ENCODE measurements at regions not wholly inside any gene's neighbourhood (a gene's known extent, or its start where the extent isn't known, plus 50 kb on each side); places are given as distances from the start of the nearest gene placed in this dataset.

DNA sequence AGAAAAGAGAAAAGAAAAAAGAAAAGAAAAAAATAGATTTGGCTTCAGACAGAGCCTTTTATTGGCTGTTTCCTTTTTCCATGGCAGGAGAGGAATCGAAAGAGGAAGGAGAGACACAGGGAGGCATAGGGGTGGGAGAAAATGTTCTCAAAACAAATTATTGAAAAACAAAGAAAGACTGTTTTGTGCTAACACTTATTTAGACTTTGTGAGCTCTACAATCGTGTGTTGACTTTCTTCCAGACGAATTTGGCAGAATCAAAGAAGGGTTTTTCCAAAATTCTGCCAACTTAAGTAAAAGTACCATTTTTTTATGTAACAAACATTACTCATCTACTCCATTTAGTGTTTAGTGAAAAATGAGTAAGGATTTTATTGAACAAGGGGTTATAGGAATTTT is 982.2 kb downstream of the REEP3 start:
- Histone ChIP-seq H3K9ac (ENCODE audit: low read depth, low read length) (no peak overlapping the region), H3K27ac (ENCODE audit: low read depth, low read length) (no peak overlapping the region), H3K27me3 (ENCODE audit: control insufficient read depth, insufficient read depth, low read length) (no peaks in the 10 kb centered on the region), H3K4me1 (ENCODE audit: control insufficient read depth, insufficient read depth, low read length) (no peaks in the 10 kb centered on the region), H3K36me3 (ENCODE audit: control insufficient read depth, insufficient read depth, low read length) (no peaks in the 10 kb centered on the region), H3K4me3 (ENCODE audit: low read depth, low read length) (no peak overlapping the region), H3K9me3 (ENCODE audit: control insufficient read depth, insufficient read depth, low read length) (no peaks in the 10 kb centered on the region)

- no peaks in the 10 kb centered on the region for H3K4me1 ChIP-seq (ENCODE audit: control insufficient read depth, insufficient read depth, low read length)
- no peak overlapping the region for H3K9ac ChIP-seq (ENCODE audit: low read depth, low read length)
- H3K36me3 ChIP-seq (ENCODE audit: control insufficient read depth, insufficient read depth, low read length): no peaks in the 10 kb centered on the region
- H3K4me3 ChIP-seq (ENCODE audit: low read depth, low read length): no peak overlapping the region
- no peaks in the 10 kb centered on the region for H3K27me3 ChIP-seq (ENCODE audit: control insufficient read depth, insufficient read depth, low read length)
- H3K27ac ChIP-seq (ENCODE audit: low read depth, low read length): no peak overlapping the region
- no peaks in the 10 kb centered on the region; the same call in 1 of the 2 replicates for H3K9me3 ChIP-seq (ENCODE audit: control insufficient read depth, insufficient read depth, low read length)
Measured at GRCh38 chr10:64505501-64505900, 984.3 kb downstream of the REEP3 start.

GRCh38 chr10:64506963-64507362 is 985.8 kb downstream of the REEP3 start:
- H3K9me3 ChIP-seq (ENCODE audit: control insufficient read depth, insufficient read depth, low read length): no peaks in the 10 kb centered on the region; the same call in 1 of the 2 replicates
- no peak overlapping the region for H3K27ac ChIP-seq (ENCODE audit: low read depth, low read length)
- H3K9ac ChIP-seq (ENCODE audit: low read depth, low read length): no peak overlapping the region
- H3K36me3 ChIP-seq (ENCODE audit: control insufficient read depth, insufficient read depth, low read length): no peaks in the 10 kb centered on the region
- H3K4me3 ChIP-seq (ENCODE audit: low read depth, low read length): no peak overlapping the region
- no peaks in the 10 kb centered on the region for H3K27me3 ChIP-seq (ENCODE audit: control insufficient read depth, insufficient read depth, low read length)
- no peaks in the 10 kb centered on the region for H3K4me1 ChIP-seq (ENCODE audit: control insufficient read depth, insufficient read depth, low read length)

DNA sequence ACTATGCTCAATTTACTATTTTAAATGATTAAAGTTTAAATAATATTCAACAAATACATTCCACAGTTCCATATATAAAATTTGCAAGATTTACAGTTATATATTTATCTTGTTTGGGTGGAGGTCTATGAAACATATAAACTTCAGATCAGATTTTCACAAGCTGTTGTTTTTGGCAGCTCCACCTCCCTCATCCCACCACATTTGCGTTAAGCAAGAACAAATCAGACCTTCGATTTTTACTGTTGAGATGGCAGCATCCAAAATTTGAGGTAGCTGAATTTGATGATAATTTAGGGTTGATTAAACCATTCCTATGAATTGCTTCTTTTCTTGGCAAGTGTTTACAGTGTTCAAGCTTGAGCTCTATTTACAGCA is 986.4 kb downstream of the REEP3 start:
- no peaks in the 10 kb centered on the region for H3K27me3 ChIP-seq (ENCODE audit: control insufficient read depth, insufficient read depth, low read length)
- no peaks in the 10 kb centered on the region for H3K4me1 ChIP-seq (ENCODE audit: control insufficient read depth, insufficient read depth, low read length)
- no peak overlapping the region for H3K27ac ChIP-seq (ENCODE audit: low read depth, low read length)
- no peaks in the 10 kb centered on the region for H3K36me3 ChIP-seq (ENCODE audit: control insufficient read depth, insufficient read depth, low read length)
- no peak overlapping the region for H3K9ac ChIP-seq (ENCODE audit: low read depth, low read length)
- no peak overlapping the region for H3K4me3 ChIP-seq (ENCODE audit: low read depth, low read length)
- H3K9me3 ChIP-seq (ENCODE audit: control insufficient read depth, insufficient read depth, low read length): no peaks in the 10 kb centered on the region; the same call in 1 of the 2 replicates

DNA sequence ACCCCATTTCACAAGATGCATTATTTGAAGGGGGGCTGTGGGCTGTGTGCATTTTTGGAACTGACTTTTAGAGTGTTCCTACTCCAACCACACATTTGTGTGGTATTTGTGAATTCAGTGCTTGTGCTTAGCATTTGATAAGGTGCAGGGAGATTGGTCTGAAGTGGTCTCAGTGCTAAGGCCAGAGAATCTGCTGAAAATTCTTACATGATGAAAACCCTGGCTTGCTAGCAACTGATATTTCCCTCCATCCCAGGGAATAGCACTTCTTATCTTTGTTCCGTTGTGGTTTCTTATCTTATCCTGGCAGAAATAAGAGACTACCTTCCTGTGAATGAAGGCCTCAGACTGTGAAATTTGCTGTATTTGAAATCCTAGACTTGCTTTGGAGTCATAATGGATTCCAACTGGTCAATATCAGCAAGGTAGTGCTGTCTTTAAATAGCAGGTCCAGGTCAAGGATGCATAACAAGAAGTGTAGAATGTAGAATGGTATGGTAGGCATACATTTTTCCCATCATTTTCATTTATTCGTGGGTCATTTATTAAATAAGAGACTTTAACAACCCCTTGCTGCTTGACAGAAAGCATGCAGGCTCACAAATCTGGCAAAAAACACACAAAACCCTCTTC is 986.9 kb downstream of the REEP3 start:
- Histone ChIP-seq H3K36me3 (ENCODE audit: control insufficient read depth, insufficient read depth, low read length) (no peaks in the 10 kb centered on the region), H3K9me3 (ENCODE audit: control insufficient read depth, insufficient read depth, low read length) (no peaks in the 10 kb centered on the region; the same call in 1 of the 2 replicates), H3K4me3 (ENCODE audit: low read depth, low read length) (no peak overlapping the region), H3K4me1 (ENCODE audit: control insufficient read depth, insufficient read depth, low read length) (no peaks in the 10 kb centered on the region), H3K27me3 (ENCODE audit: control insufficient read depth, insufficient read depth, low read length) (no peaks in the 10 kb centered on the region), H3K9ac (ENCODE audit: low read depth, low read length) (no peak overlapping the region), H3K27ac (ENCODE audit: low read depth, low read length) (no peak overlapping the region)

- H3K4me1 ChIP-seq (ENCODE audit: control insufficient read depth, insufficient read depth, low read length): no peaks in the 10 kb centered on the region
- H3K9ac ChIP-seq (ENCODE audit: low read depth, low read length): no peak overlapping the region
- H3K4me3 ChIP-seq (ENCODE audit: low read depth, low read length): no peak overlapping the region
- H3K36me3 ChIP-seq (ENCODE audit: control insufficient read depth, insufficient read depth, low read length): no peaks in the 10 kb centered on the region
- H3K27ac ChIP-seq (ENCODE audit: low read depth, low read length): no peak overlapping the region
- H3K27me3 ChIP-seq (ENCODE audit: control insufficient read depth, insufficient read depth, low read length): no peaks in the 10 kb centered on the region
- no peaks in the 10 kb centered on the region for H3K9me3 ChIP-seq (ENCODE audit: control insufficient read depth, insufficient read depth, low read length)
Measured at GRCh38 chr10:64515970-64516699, 994.9 kb downstream of the REEP3 start.

- H3K27ac ChIP-seq (ENCODE audit: low read depth, low read length): no peak overlapping the region
- H3K4me1 ChIP-seq (ENCODE audit: control insufficient read depth, insufficient read depth, low read length): no peaks in the 10 kb centered on the region
- H3K27me3 ChIP-seq (ENCODE audit: control insufficient read depth, insufficient read depth, low read length): no peaks in the 10 kb centered on the region
- H3K4me3 ChIP-seq (ENCODE audit: low read depth, low read length): no peak overlapping the region
- H3K36me3 ChIP-seq (ENCODE audit: control insufficient read depth, insufficient read depth, low read length): no peaks in the 10 kb centered on the region
- H3K9ac ChIP-seq (ENCODE audit: low read depth, low read length): no peak overlapping the region
- no peaks in the 10 kb centered on the region for H3K9me3 ChIP-seq (ENCODE audit: control insufficient read depth, insufficient read depth, low read length)
Measured at GRCh38 chr10:64518456-64518855, 997.3 kb downstream of the REEP3 start.

DNA sequence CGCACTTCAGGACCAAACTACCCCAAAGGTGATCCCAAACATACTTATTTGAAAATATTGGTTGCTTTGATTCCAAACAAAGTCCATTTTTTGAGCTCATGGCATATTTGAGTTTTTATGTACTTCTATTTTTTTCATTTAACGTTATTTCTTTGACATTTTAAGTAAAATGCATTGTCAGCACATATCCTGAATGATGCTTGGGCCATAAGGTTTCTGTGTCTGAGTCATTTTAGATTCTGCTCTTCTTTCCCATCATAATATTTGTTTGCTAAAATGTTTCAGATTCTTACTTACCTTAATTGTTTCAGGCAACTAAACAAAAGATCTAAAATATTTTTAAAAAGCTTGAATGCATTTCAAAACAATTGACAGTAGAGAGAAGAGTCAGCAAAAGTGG is 998.2 kb downstream of the REEP3 start:
- Histone ChIP-seq H3K36me3 (ENCODE audit: control insufficient read depth, insufficient read depth, low read length) (no peaks in the 10 kb centered on the region), H3K4me3 (ENCODE audit: low read depth, low read length) (no peak overlapping the region), H3K27ac (ENCODE audit: low read depth, low read length) (no peak overlapping the region), H3K9ac (ENCODE audit: low read depth, low read length) (no peak overlapping the region), H3K4me1 (ENCODE audit: control insufficient read depth, insufficient read depth, low read length) (no peaks in the 10 kb centered on the region), H3K9me3 (ENCODE audit: control insufficient read depth, insufficient read depth, low read length) (no peaks in the 10 kb centered on the region), H3K27me3 (ENCODE audit: control insufficient read depth, insufficient read depth, low read length) (no peaks in the 10 kb centered on the region)

- H3K36me3 ChIP-seq (ENCODE audit: control insufficient read depth, insufficient read depth, low read length): no peaks in the 10 kb centered on the region
- no peaks in the 10 kb centered on the region for H3K4me1 ChIP-seq (ENCODE audit: control insufficient read depth, insufficient read depth, low read length)
- no peak overlapping the region for H3K4me3 ChIP-seq (ENCODE audit: low read depth, low read length)
- no peak overlapping the region for H3K27ac ChIP-seq (ENCODE audit: low read depth, low read length)
- H3K9ac ChIP-seq (ENCODE audit: low read depth, low read length): no peak overlapping the region
- no peaks in the 10 kb centered on the region for H3K27me3 ChIP-seq (ENCODE audit: control insufficient read depth, insufficient read depth, low read length)
- no peaks in the 10 kb centered on the region for H3K9me3 ChIP-seq (ENCODE audit: control insufficient read depth, insufficient read depth, low read length)
Measured at GRCh38 chr10:64519831-64520230, 998.6 kb downstream of the REEP3 start.

DNA sequence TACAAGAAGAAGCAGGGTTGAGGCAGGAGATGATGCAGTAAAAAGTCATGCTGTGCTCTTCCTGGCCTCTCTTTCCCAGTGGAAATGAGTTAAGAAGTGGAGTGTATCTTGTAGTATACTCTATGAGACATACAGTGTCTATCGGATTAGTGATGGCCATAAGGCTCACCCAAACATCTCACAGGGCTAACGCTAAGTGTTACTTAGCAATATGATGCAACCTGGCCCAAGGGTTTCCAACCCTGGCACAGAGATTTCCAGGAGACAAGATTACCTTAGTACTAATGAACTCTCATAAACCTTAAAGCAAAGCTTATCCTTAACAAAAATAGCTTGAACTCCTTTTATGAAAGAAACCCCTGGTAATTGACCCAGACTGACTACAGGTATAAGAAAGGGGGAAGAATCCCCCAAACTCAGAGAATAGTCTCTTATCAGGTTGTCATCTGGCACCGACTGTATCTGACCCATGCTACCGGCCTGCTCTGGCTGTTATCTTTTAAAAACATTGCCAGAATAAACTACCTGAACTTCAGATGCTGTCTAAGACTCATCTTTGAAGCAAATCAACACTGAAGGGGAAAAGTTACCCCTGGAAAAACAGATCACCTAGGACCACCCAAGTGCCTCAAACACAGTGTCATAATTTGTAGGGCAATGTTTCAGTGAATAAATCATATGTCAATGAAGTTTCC is 1002.0 kb downstream of the REEP3 start:
- Histone ChIP-seq H3K36me3 (ENCODE audit: control insufficient read depth, insufficient read depth, low read length) (no peaks in the 10 kb centered on the region), H3K4me1 (ENCODE audit: control insufficient read depth, insufficient read depth, low read length) (no peaks in the 10 kb centered on the region), H3K9ac (ENCODE audit: low read depth, low read length) (no peak overlapping the region)

More for the DNA sequence above, 1002.0 kb downstream of the REEP3 start:
- Histone ChIP-seq H3K4me3 (ENCODE audit: low read depth, low read length) (no peak overlapping the region), H3K9me3 (ENCODE audit: control insufficient read depth, insufficient read depth, low read length) (no peaks in the 10 kb centered on the region), H3K27ac (ENCODE audit: low read depth, low read length) (no peak overlapping the region), H3K27me3 (ENCODE audit: control insufficient read depth, insufficient read depth, low read length) (no peaks in the 10 kb centered on the region)
